Endothelial cell (in vitro differentiated cells): ENCODE measurements at regions not wholly inside any gene's neighbourhood (a gene's known extent, or its start where the extent isn't known, plus 50 kb on each side); places are given as distances from the start of the nearest gene placed in this dataset.

Experiments used
- DNase-seq: peaks from one replicate; pipeline ENCODE4 v3.0.0; 2021; ENCODE audit warnings: low spot score
- H3K27ac Mint-ChIP-seq: one replicate; pipeline ENCODE4 v1.8.0; 2021; ENCODE audit warnings: mixed read lengths, inconsistent platforms; ENCODE audit not compliant: unreplicated experiment
- H3K27me3 Mint-ChIP-seq: one replicate; pipeline ENCODE4 v1.8.0; 2021; ENCODE audit warnings: mild to moderate bottlenecking, moderate library complexity, mixed read lengths, inconsistent platforms; ENCODE audit not compliant: unreplicated experiment
- H3K36me3 Mint-ChIP-seq: one replicate; pipeline ENCODE4 v1.8.0; 2021; ENCODE audit warnings: mild to moderate bottlenecking, low read depth, mixed read lengths, inconsistent platforms; ENCODE audit not compliant: unreplicated experiment
- H3K4me1 Mint-ChIP-seq: one replicate; pipeline ENCODE4 v1.8.0; 2021; ENCODE audit warnings: mild to moderate bottlenecking, mixed read lengths, inconsistent platforms; ENCODE audit not compliant: unreplicated experiment
- H3K4me3 Mint-ChIP-seq: one replicate; pipeline ENCODE4 v1.8.0; 2021; ENCODE audit warnings: mild to moderate bottlenecking, mixed read lengths, inconsistent platforms; ENCODE audit not compliant: unreplicated experiment
- H3K9me3 Mint-ChIP-seq: one replicate; pipeline ENCODE4 v1.8.0; 2021; ENCODE audit warnings: mixed read lengths, inconsistent platforms; ENCODE audit not compliant: unreplicated experiment
- TF ChIP-seq, protein P1 (sequence below): fragments of 200-600 bp; sonication (generic); IDR thresholded peaks from one replicate; pipeline ENCODE4 v1.5.0; 2021; ENCODE audit warnings: antibody characterized with exemption; ENCODE audit not compliant: unreplicated experiment

DNA sequence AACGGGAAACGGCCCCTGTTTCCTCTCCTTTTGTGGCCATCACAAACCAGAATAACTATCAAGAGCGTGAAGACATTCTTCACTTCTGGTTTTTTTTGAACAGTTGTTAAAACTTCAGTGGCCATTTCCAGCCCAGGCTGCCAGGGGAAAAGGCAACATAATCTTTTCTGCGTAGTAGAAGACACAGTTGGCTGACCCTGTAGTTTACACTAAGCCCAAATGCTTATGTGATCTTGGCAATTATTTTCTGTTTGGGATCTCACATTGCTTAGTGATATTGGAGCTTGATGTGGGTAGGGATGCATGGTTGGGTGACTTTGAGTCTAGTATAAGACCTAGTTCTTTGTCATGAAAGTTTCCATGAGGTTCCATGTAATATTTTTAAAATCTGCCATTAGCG is 449.4 kb upstream of the CDH4 start:
- Mint-ChIP-seq H3K36me3 (no peaks in the 10 kb centered on the region), H3K4me3 (no peak overlapping the region), H3K4me1 (peaks cover 12% of the 10 kb centered on the region), H3K27ac (no peak overlapping the region), H3K9me3 (peaks cover 3% of the 10 kb centered on the region), H3K27me3 (no peaks in the 10 kb centered on the region)
- TF ChIP-seq, protein P1, sequence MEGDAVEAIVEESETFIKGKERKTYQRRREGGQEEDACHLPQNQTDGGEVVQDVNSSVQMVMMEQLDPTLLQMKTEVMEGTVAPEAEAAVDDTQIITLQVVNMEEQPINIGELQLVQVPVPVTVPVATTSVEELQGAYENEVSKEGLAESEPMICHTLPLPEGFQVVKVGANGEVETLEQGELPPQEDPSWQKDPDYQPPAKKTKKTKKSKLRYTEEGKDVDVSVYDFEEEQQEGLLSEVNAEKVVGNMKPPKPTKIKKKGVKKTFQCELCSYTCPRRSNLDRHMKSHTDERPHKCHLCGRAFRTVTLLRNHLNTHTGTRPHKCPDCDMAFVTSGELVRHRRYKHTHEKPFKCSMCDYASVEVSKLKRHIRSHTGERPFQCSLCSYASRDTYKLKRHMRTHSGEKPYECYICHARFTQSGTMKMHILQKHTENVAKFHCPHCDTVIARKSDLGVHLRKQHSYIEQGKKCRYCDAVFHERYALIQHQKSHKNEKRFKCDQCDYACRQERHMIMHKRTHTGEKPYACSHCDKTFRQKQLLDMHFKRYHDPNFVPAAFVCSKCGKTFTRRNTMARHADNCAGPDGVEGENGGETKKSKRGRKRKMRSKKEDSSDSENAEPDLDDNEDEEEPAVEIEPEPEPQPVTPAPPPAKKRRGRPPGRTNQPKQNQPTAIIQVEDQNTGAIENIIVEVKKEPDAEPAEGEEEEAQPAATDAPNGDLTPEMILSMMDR = no peak
- DNase-seq = no peak

DNA sequence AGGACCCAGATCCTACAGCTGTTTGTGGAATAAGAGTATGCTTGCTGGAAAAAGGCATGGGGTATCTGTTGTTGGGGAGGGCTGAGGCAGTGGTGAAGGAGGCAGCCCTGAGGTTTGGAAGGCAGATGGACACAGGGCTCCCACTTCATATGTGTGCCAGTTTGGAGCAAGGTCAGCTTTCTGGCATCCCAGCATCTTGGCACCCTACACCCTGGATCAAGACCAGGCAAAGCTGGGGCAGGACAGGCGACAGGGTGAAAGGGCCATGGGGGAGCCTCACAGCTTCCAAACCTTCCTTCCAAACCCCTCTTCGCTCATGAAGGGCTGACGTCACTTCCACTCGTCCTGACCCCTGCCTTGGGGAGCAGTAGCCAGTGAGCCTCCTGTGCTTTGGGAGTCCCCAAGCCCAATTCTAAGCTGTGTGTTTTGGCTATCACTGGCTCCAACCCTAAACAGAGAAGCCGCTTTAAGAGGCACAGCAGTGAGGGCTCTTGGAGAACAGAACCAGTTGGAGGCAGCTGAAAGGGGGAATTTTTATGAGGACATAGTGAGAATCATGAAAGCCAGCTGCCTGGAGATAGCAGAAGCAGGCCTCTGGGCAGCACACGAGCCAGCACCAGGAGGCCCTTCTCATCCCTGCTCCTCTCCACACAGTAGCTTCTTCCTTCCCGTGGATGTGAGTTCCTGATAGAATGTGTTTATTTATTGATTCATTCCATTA is 448.6 kb upstream of the CDH4 start:
- TF ChIP-seq, protein P1 = no peak
- Mint-ChIP-seq H3K27ac (no peak overlapping the region), H3K9me3 (peaks cover 4% of the 10 kb centered on the region)

GRCh38 chr20:60804240-60804917 is 447.7 kb upstream of the CDH4 start:
- no peak overlapping the region for H3K27ac Mint-ChIP-seq
- peaks cover 9% of the 10 kb centered on the region for H3K4me1 Mint-ChIP-seq
- no peak for DNase-seq
- TF ChIP-seq, protein P1 = no peak
- no peaks in the 10 kb centered on the region for H3K36me3 Mint-ChIP-seq
- no peaks in the 10 kb centered on the region for H3K27me3 Mint-ChIP-seq
- peaks cover 4% of the 10 kb centered on the region for H3K9me3 Mint-ChIP-seq
- H3K4me3 Mint-ChIP-seq = no peak overlapping the region

More for the DNA sequence above, 448.6 kb upstream of the CDH4 start:
- no peak overlapping the region for H3K4me3 Mint-ChIP-seq
- H3K27me3 Mint-ChIP-seq = no peaks in the 10 kb centered on the region
- DNase-seq = no peak
- no peaks in the 10 kb centered on the region for H3K36me3 Mint-ChIP-seq
- peaks cover 9% of the 10 kb centered on the region for H3K4me1 Mint-ChIP-seq

DNA sequence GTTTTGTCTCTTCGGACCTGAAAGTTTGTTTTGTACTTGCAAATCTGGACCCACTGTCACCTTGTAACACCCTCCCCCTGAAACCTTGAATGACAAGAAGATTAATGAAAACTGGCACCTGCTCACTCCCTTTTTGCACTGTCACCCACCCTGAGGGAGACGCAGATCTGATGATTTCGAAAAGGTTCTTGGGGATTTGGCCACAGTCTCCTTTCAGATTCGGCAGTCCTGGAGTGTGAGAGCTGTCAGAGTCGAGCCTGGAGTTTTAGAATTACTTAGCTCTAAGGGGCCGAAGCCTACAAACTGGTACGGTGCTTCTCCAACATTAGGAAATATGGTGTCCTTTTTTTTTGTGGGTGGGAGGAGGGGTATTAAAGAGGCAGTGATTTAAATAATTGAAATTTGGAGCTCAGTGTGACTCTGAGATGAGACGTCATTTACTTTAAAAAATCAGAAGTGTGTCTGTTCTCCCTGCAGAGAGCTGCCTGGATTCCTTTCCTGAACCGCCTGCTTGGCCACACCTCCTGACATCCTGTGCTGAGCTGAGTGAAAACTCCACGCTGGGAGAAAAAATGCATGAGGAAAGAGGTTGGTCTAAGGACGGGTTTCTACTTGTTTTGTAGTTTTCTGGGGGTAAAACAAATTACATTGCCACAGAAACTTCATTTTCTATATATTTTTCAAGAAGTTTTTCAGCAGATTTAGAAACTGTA is 447.0 kb upstream of the CDH4 start:
- DNase-seq = peak; percentile 18
- peaks cover 4% of the 10 kb centered on the region for H3K9me3 Mint-ChIP-seq
- no peaks in the 10 kb centered on the region for H3K36me3 Mint-ChIP-seq
- peaks cover 9% of the 10 kb centered on the region for H3K4me1 Mint-ChIP-seq
- TF ChIP-seq, protein P1 = no peak
- H3K27ac Mint-ChIP-seq = no peak overlapping the region
- H3K4me3 Mint-ChIP-seq = no peak overlapping the region
- H3K27me3 Mint-ChIP-seq = no peaks in the 10 kb centered on the region
